GM12878 (cell line): ENCODE measurements at regions not wholly inside any gene's neighbourhood (a gene's known extent, or its start where the extent isn't known, plus 50 kb on each side); places are given as distances from the start of the nearest gene placed in this dataset.

ENCODE experiments used
- ATAC-seq: fragments of 200-7000 bp; cut with Tn5 transposase; 3 replicates; pipeline ENCODE4 v1.9.1; 2020; ENCODE audit warnings: mild to moderate bottlenecking, moderate library complexity
- BruUV-seq: library from RNA; stranded (reverse); fragments of 400-500 nt; replicated peaks from 2 replicates; lab custom pipeline; 2021; lab: Mats Ljungman, UMichigan
- CTCF ChIA-PET: fragments of 300-600 bp; sonication (Branson Sonifier 250); formaldehyde crosslinking; extraction: SDS; loops from one replicate; lab custom pipeline; 2021; ENCODE audit warnings: inconsistent platforms; lab: Yijun Ruan, JAX
- POLR2A ChIA-PET: fragments of 350-600 bp; formaldehyde crosslinking; extraction: SDS; loops from one replicate; lab custom pipeline; 2021; ENCODE audit warnings: inconsistent platforms; lab: Charles Lee
- RAD21 ChIA-PET: fragments of 300-600 bp; sonication (Branson Sonifier 250); formaldehyde crosslinking; loops from one replicate; lab custom pipeline; 2023; ENCODE audit warnings: antibody characterized with exemption; ENCODE audit not compliant: unreplicated experiment; lab: Charles Lee
- SMC1A ChIA-PET: fragments of 300-600 bp; sonication (Branson Sonifier 250); formaldehyde crosslinking; loops from one replicate; lab custom pipeline; 2023; ENCODE audit not compliant: unreplicated experiment, uncharacterized antibody; lab: Charles Lee
- DNase-seq: peaks from one replicate; pipeline ENCODE4 v3.0.0-alpha.2; 2011; ENCODE audit warnings: low read depth, low spot score
- FAIRE-seq: peaks from 3 replicates; lab custom pipeline; 2011; peaks lifted over from hg19 to GRCh38; lab: Jason Lieb, UNC
- H2AFZ ChIP-seq: 2 replicates; pipeline ENCODE4 v1.6.0; 2011; ENCODE audit warnings: low read depth, low read length, control low read depth; ENCODE audit not compliant: control insufficient read depth
- H3K27ac ChIP-seq: 2 replicates; pipeline ENCODE4 v1.5.1; 2011; ENCODE audit warnings: control low read depth; ENCODE audit not compliant: control insufficient read depth, insufficient read depth
- H3K27me3 ChIP-seq, 2 experiments: replicated peaks in 1 of 2; 2 replicates each; pipeline versions ENCODE4 v1.6.0 to v1.6.1; 2011; ENCODE audit warnings: low read length in 1 of 2; ENCODE audit not compliant: control insufficient read depth in 2 of 2, insufficient read depth in 2 of 2
- H3K36me3 ChIP-seq, 2 experiments: 2 replicates each; pipeline ENCODE4 v1.5.1; 2011; ENCODE audit warnings: low read length in 1 of 2; ENCODE audit not compliant: control insufficient read depth in 2 of 2, insufficient read depth in 2 of 2
- H3K4me1 ChIP-seq: 2 replicates; pipeline ENCODE4 v1.6.1; 2011; ENCODE audit warnings: mild to moderate bottlenecking, low read length, moderate library complexity, mixed read lengths; ENCODE audit not compliant: control insufficient read depth, insufficient read depth
- H3K4me2 ChIP-seq: 2 replicates; pipeline ENCODE4 v1.6.0; 2011; ENCODE audit warnings: control low read depth; ENCODE audit not compliant: control insufficient read depth, insufficient read depth
- H3K4me3 ChIP-seq: fragments of 200-600 bp; sonication (generic); 2 replicates; pipeline ENCODE4 v1.5.1; 2016
- H3K79me2 ChIP-seq: 2 replicates; pipeline ENCODE4 v1.6.0; 2011; ENCODE audit warnings: low read length; ENCODE audit not compliant: control insufficient read depth, insufficient read depth
- H3K9ac ChIP-seq: 2 replicates; pipeline ENCODE4 v1.8.0; 2011; ENCODE audit warnings: low read length, control low read depth, mixed read lengths; ENCODE audit not compliant: control insufficient read depth, insufficient read depth
- H3K9me3 ChIP-seq: replicated peaks from 3 replicates; pipeline ENCODE4 v1.5.1; 2011; ENCODE audit warnings: mild to moderate bottlenecking, low read length; ENCODE audit not compliant: control insufficient read depth, insufficient read depth
- H4K20me1 ChIP-seq: 2 replicates; pipeline ENCODE4 v1.6.0; 2011; ENCODE audit not compliant: control insufficient read depth, insufficient read depth
- ATF7 ChIP-seq: fragments of 450-650 bp; IDR thresholded peaks from 2 replicates; pipeline ENCODE4 v1.6.1; 2016; ENCODE audit warnings: low read depth, mild to moderate bottlenecking
- BACH1 ChIP-seq: fragments of 450-650 bp; IDR thresholded peaks from 2 replicates; pipeline ENCODE4 v1.6.1; 2017; ENCODE audit warnings: mild to moderate bottlenecking, borderline replicate concordance
- BMI1 ChIP-seq: fragments of 450-650 bp; IDR thresholded peaks from 2 replicates; pipeline ENCODE4 v1.6.1; 2016; ENCODE audit warnings: mild to moderate bottlenecking, moderate library complexity, borderline replicate concordance
- CHD2 ChIP-seq: IDR thresholded peaks from 2 replicates; pipeline ENCODE4 v1.6.1; 2011; ENCODE audit warnings: low read depth, low read length, improper control_type of control experiment, borderline replicate concordance
- LARP7 ChIP-seq: fragments of 450-650 bp; IDR thresholded peaks from 2 replicates; pipeline ENCODE4 v1.6.1; 2017; ENCODE audit warnings: mild to moderate bottlenecking
- MTA3 ChIP-seq: IDR thresholded peaks from 2 replicates; pipeline ENCODE4 v1.6.1; 2012; ENCODE audit warnings: low read length, inconsistent platforms, borderline replicate concordance
- NFYB ChIP-seq: IDR thresholded peaks from 2 replicates; pipeline ENCODE4 v1.6.1; 2011; ENCODE audit warnings: low read depth, mild to moderate bottlenecking, low read length, improper control_type of control experiment, moderate library complexity; ENCODE audit not compliant: insufficient read depth
- NR2F1 ChIP-seq: fragments of 450-650 bp; conservative IDR thresholded peaks from 2 replicates; pipeline ENCODE4 v1.6.1; 2017; ENCODE audit warnings: mild to moderate bottlenecking
- NRF1 ChIP-seq: conservative IDR thresholded peaks from 2 replicates; pipeline ENCODE4 v1.6.1; 2011; ENCODE audit warnings: mild to moderate bottlenecking, low read depth, low read length, improper control_type of control experiment
- PAX8 ChIP-seq: fragments of 450-650 bp; IDR thresholded peaks from 2 replicates; pipeline ENCODE4 v1.6.1; 2017; ENCODE audit warnings: mild to moderate bottlenecking, moderate library complexity
- RAD21 ChIP-seq: IDR thresholded peaks from 2 replicates; pipeline ENCODE4 v1.6.1; 2011; ENCODE audit warnings: mild to moderate bottlenecking, low read depth, low read length, moderate library complexity; ENCODE audit not compliant: insufficient read depth
- RBBP5 ChIP-seq: fragments of 200-600 bp; sonication (generic); conservative IDR thresholded peaks from 2 replicates; pipeline ENCODE4 v1.6.1; 2016
- RUNX3 ChIP-seq: IDR thresholded peaks from 2 replicates; pipeline ENCODE4 v1.6.1; 2012; ENCODE audit warnings: low read length, inconsistent platforms
- SREBF1 ChIP-seq: IDR thresholded peaks from 2 replicates; pipeline ENCODE4 v1.6.1; 2012; ENCODE audit warnings: mild to moderate bottlenecking, low read length
- STAT3 ChIP-seq: IDR thresholded peaks from 2 replicates; pipeline ENCODE4 v1.6.1; 2011; ENCODE audit warnings: low read depth, low read length, improper control_type of control experiment
- SUZ12 ChIP-seq: fragments of 200-600 bp; sonication (generic); IDR thresholded peaks from one replicate; pipeline ENCODE4 v1.6.1; 2018; ENCODE audit warnings: antibody characterized with exemption, mild to moderate bottlenecking; ENCODE audit not compliant: unreplicated experiment
- ZNF207 ChIP-seq: fragments of 450-650 bp; IDR thresholded peaks from 2 replicates; pipeline ENCODE4 v1.6.1; 2014; ENCODE audit warnings: antibody characterized with exemption, mild to moderate bottlenecking, borderline replicate concordance
- ZNF217 ChIP-seq: fragments of 450-650 bp; IDR thresholded peaks from 2 replicates; pipeline ENCODE4 v1.6.1; 2017; ENCODE audit warnings: antibody characterized with exemption, mild to moderate bottlenecking
- ZNF622 ChIP-seq: fragments of 450-650 bp; IDR thresholded peaks from 2 replicates; pipeline ENCODE4 v1.6.1; 2017; ENCODE audit warnings: mild to moderate bottlenecking, inconsistent platforms
- WGBS: methylation state at CpG from one replicate; pipeline ENCODE4 v1.1.6; 2016; ENCODE audit warnings: low lambda C conversion rate; ENCODE audit not compliant: insufficient replicate concordance, insufficient coverage; ENCODE audit errors: missing lambda C conversion rate; 5-methylcytosine and 5-hydroxymethylcytosine counted together
- in situ Hi-C: fragments of 300-500 bp; cut with MboI; formaldehyde crosslinking; loops from 9 replicates; pipeline ENCODE4 v1.14.3; 2018; ENCODE audit warnings: mixed read lengths
- intact Hi-C: fragments of 100-400 bp; cut with micrococcal nuclease; formaldehyde crosslinking; loops from one replicate; pipeline ENCODE4 v1.14.2; 2022; ENCODE audit not compliant: unreplicated experiment

DNA sequence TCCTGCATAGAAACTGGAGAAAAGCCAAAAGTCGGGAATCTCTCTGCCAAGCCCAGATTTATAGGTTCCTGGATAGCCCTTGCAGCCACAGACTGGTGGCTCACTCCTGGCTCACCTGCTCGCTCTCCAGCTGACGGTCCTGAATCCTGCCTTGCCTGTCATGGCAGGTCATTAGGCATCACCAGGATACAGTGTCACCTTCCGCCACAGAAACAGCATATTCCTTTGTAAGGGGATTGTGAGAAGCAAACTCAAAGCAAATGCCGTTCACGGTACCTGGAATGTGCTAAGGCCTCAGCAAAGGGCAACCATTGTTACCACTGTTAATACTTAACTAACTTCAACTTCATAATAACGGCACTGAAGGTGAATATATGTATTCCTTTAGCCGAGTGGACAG lies 57.1 kb upstream of the GPR45 start:
- ATAC-seq = no peak
- peaks cover 10% of the 10 kb centered on the region for H3K4me1 ChIP-seq
- H2AFZ ChIP-seq = no peak overlapping the region
- DNase-seq = no peak
- no peaks in the 10 kb centered on the region; the same call in 1 of the 2 replicates for H4K20me1 ChIP-seq
- H3K27ac ChIP-seq = no peak overlapping the region
- no peak for TF ChIP-seq LARP7
- no peak for TF ChIP-seq ZNF217
- no peak for TF ChIP-seq RAD21
- no peak for TF ChIP-seq NFYB
- TF ChIP-seq BACH1 = no peak
- TF ChIP-seq ZNF207 = no peak
- TF ChIP-seq MTA3 = no peak
- no peak for TF ChIP-seq RUNX3
- no peak for TF ChIP-seq ATF7
- no peak for TF ChIP-seq ZNF622
- intact Hi-C loops = no loop called here
- H3K4me3 ChIP-seq = no peak overlapping the region
- WGBS = 71% methylated on average over 8 of the region's 8 CpGs
- ChIA-PET SMC1A (no interaction called here), CTCF (no interaction called here), POLR2A (no interaction called here), RAD21 (no interaction called here)
- BruUV-seq = no TSS peak
- H3K9me3 ChIP-seq = no peaks in the 10 kb centered on the region
- in situ Hi-C loops = no loop called here
- H3K36me3 ChIP-seq = no peaks in the 10 kb centered on the region
- no peaks in the 10 kb centered on the region; a peak in 1 of 4 replicates for H3K27me3 ChIP-seq
- H3K4me2 ChIP-seq = no peak overlapping the region
- no peaks in the 10 kb centered on the region for H3K79me2 ChIP-seq
- no peak overlapping the region for H3K9ac ChIP-seq
- no peak for FAIRE-seq

DNA sequence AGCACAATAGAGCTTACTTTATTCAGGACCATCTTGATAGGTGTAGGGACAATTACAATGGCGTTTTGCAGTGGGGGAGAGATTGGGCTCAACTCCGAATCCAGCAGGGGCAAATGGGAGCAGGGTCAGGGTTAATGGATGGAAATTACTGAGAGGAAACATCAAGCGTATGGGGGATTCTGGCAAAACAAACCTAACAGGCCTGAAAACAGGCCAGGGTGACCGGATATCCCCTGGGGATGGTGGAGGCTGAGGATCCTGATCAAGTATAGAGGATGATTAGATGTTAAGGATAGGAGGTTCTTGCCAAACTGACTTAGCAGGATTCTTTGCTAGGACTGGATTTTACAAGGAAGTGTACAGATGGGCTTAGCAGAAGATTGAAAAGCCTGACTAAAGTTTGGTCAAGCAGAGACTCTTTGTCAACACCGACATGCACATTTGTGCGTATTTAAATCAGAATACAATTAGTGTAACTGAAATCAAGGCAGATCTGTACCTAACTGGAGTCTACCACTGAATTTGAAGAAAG lies 54.5 kb upstream of the GPR45 start:
- FAIRE-seq (no peak), ATAC-seq (no peak), DNase-seq (no peak)
- Histone ChIP-seq H3K4me1 (peaks cover 10% of the 10 kb centered on the region), H3K79me2 (no peaks in the 10 kb centered on the region), H3K9ac (no peak overlapping the region), H3K4me3 (no peak overlapping the region), H4K20me1 (no peaks in the 10 kb centered on the region; the same call in 1 of the 2 replicates), H3K27me3 (no peaks in the 10 kb centered on the region; a peak in 1 of 4 replicates), H3K9me3 (no peaks in the 10 kb centered on the region; the same call in 2 of the 3 replicates), H2AFZ (no peak overlapping the region), H3K27ac (no peak overlapping the region), H3K4me2 (no peak overlapping the region), H3K36me3 (no peaks in the 10 kb centered on the region)
- ChIA-PET SMC1A (no interaction called here), CTCF (no interaction called here), RAD21 (no interaction called here), POLR2A (no interaction called here)
- no TSS peak for BruUV-seq
- 65% methylated on average over 6 of the region's 6 CpGs for WGBS
- intact Hi-C loops = no loop called here
- in situ Hi-C loops = no loop called here
- TF ChIP-seq CHD2 (no peak), PAX8 (no peak), SUZ12 (no peak), STAT3 (no peak), RBBP5 (no peak), BMI1 (no peak), NR2F1 (no peak), SREBF1 (no peak), NRF1 (no peak)
